ENCODE measurements at regions not wholly inside any gene's neighbourhood (a gene's known extent, or its start where the extent isn't known, plus 50 kb on each side); places are given as distances from the start of the nearest gene placed in this dataset.

DNA sequence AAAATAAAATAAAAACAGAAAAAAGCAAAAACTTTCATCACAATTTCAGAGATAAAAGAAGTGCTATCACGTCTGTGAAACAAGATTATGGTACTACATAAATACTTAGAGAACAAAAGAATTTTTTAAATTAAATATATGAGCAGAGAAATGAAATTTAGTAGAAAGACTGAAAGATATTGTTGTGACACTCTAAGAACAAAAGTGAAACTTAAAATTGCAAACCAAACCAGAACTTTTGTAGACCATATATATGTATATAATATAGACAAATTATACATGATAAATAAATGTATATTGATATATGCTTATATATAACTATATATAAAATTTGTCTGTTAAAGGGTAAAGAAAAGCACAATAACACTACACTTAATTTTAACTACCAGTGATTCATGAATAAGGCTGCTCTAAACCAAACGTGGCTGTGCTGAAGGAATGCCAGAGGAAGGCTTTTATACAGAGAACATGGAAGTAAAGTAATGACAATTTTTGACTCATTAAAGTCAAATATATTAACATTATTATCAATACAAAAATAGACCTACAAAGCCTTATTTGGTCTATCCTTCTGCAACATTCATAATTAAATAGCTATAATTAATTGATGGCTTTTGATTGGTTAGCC, 1516.7 kb upstream of the PCDH20 start:
- TF ChIP-seq ZNF274 (IDR thresholded peaks at IDR 0.05; ENCODE audit: low read depth, low read length), result no peak
- no peak for TF ChIP-seq YY1 (IDR thresholded peaks at IDR 0.05; ENCODE audit: insufficient read depth, insufficient read length)
- no peak for TF ChIP-seq SUZ12 (IDR thresholded peaks at IDR 0.05; ENCODE audit: extremely low read depth, insufficient read depth, insufficient read length)
